C4-2B (cell line): ENCODE measurements at regions not wholly inside any gene's neighbourhood (a gene's known extent, or its start where the extent isn't known, plus 50 kb on each side); places are given as distances from the start of the nearest gene placed in this dataset.
"Not testable (repeated sequence)": the region's sequence is repeated elsewhere in the genome, so short reads cannot be mapped to it uniquely, and the experiment has no call there.

Experiments used
- H3K27ac ChIP-seq: fragments of 450-650 bp; 2 replicates; pipeline ENCODE4 v1.5.1; 2017
- ZFX ChIP-seq: fragments of 450-650 bp; IDR thresholded peaks from 2 replicates; pipeline ENCODE4 v1.6.1; 2017
- TF ChIP-seq, protein P1 (sequence below): fragments of 450-650 bp; conservative IDR thresholded peaks from 2 replicates; pipeline ENCODE4 v1.5.1; 2017; ENCODE audit warnings: mild to moderate bottlenecking

DNA sequence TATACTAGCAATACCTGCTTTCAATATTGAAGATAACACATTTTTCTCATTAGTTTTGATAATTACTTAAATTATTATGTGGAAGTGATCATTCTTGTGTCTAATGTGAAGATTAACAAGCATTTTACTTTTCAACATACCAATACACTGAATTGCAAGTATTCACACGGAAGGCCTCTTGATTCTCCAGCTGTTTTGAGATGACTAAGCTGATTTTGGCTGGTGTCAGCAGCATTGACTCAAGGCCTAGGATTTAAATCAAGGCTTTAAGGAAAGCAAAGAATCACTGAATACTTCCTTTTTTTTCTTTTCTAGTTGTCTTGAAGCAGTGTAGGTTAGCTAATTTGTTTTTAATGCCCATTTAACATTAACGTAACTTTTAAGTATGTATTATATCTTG is 373.7 kb downstream of the SRGAP2C start:
- TF ChIP-seq, protein P1, sequence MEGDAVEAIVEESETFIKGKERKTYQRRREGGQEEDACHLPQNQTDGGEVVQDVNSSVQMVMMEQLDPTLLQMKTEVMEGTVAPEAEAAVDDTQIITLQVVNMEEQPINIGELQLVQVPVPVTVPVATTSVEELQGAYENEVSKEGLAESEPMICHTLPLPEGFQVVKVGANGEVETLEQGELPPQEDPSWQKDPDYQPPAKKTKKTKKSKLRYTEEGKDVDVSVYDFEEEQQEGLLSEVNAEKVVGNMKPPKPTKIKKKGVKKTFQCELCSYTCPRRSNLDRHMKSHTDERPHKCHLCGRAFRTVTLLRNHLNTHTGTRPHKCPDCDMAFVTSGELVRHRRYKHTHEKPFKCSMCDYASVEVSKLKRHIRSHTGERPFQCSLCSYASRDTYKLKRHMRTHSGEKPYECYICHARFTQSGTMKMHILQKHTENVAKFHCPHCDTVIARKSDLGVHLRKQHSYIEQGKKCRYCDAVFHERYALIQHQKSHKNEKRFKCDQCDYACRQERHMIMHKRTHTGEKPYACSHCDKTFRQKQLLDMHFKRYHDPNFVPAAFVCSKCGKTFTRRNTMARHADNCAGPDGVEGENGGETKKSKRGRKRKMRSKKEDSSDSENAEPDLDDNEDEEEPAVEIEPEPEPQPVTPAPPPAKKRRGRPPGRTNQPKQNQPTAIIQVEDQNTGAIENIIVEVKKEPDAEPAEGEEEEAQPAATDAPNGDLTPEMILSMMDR = no peak
- TF ChIP-seq ZFX = no peak
- H3K27ac ChIP-seq = no peak overlapping the region

DNA sequence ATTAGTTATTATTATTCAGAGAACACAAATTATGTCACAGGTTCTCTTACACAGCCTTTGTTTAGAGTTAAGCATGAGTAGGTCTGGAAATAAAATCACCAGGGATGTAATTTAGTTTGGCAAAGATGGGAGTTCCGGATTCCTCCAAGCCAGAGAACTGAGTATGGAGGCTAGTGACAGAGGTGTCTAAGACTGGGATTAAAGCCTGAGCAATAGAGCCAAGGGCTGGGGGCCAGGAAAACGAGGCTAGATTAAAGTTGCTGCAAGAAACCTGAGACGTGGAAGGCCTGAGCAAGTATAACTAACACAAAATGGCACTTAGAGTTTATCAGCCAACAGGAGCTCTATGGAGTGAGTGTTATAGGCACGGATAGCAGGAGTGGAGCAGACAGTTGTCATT is 381.6 kb downstream of the SRGAP2C start:
- TF ChIP-seq, protein P1 = no peak
- TF ChIP-seq ZFX = no peak
- no peak overlapping the region for H3K27ac ChIP-seq

GRCh38 chr1:121569428-121569827 is 384.7 kb downstream of the SRGAP2C start:
- TF ChIP-seq, protein P1 = no peak
- no peak overlapping the region for H3K27ac ChIP-seq

DNA sequence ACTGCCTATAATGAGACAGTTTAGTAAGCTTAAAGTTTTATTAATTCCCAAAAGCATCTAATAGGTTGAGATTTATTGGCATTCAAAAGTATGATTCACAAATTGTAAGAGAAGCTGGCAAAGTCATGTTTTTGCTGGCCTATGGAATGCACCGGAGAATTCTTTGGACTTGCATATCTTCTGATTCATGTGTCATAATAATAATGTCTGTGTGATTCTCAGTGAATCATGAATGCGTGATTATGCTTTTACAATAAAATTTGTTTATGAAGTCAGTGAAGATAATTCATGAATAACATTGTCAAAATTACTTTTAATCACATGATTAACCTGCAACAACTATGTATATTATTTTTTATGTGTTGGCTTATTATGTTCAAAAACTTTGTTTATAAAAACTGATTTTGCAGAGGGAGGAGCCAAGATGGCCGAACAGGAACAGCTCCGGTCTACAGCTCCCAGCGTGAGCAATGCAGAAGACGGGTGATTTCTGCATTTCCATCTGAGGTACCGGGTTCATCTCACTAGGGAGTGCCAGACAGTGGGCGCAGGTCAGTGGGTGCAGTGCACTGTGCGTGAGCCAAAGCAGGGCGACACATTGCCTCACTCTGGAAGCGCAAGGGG is 389.2 kb downstream of the SRGAP2C start:
- not testable (repeated sequence) for H3K27ac ChIP-seq

DNA sequence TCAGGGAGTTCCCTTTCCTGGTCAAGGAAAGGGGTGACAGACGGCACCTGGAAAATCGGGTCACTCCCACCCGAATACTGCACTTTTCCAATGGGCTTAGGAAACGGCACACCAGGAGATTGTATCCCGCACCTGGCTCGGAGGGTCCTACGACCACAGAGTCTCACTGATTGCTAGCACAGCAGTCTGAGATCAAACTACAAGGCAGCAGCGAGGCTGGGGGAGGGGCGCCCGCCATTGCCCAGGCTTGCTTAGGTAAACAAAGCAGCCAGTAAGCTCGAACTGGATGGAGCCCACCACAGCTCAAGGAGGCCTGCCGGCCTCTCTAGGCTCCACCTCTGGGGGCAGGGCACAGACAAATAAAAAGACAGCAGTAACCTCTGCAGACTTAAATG is 389.7 kb downstream of the SRGAP2C start:
- H3K27ac ChIP-seq = not testable (repeated sequence)

GRCh38 chr1:121582898-121583297 is 398.1 kb downstream of the SRGAP2C start:
- H3K27ac ChIP-seq = not testable (repeated sequence)

- H3K27ac ChIP-seq = peak overlapping the region; percentile 35
- TF ChIP-seq, protein P1 = no peak
- no peak for TF ChIP-seq ZFX
Measured at GRCh38 chr1:121586369-121587229, 401.8 kb downstream of the SRGAP2C start.

DNA sequence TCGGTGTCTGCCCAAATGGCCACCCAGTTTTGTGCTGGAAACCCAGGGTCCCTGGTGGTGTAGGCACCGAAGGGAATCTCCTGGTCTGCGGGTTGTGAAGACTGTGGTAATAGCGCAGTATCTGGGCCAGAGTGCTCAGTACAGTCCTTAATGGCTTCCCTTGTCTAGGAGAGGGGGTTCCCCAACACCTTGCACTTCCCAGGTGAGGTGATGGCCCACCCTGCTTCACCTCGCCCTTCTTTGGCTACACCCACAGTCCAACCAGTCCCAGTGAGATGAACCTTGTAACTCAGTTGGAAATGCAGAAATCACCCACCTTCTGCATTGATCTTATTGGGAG is 402.4 kb downstream of the SRGAP2C start:
- TF ChIP-seq ZFX = no peak
- TF ChIP-seq, protein P1 = no peak
- H3K27ac ChIP-seq = peak overlapping the region; percentile 35

- TF ChIP-seq, protein P1 = no peak
- no peak for TF ChIP-seq ZFX
- no peak overlapping the region for H3K27ac ChIP-seq
Measured at GRCh38 chr1:121587777-121588176, 403.0 kb downstream of the SRGAP2C start.
